ENCODE measurements at regions not wholly inside any gene's neighbourhood (a gene's known extent, or its start where the extent isn't known, plus 50 kb on each side); places are given as distances from the start of the nearest gene placed in this dataset.

- TF ChIP-seq POLR2A (IDR thresholded peaks at IDR 0.05) (no peak), POLR2AphosphoS5 (IDR thresholded peaks at IDR 0.05) (no peak)
Observed at GRCh38 chr4:176549161-176549865, 229.5 kb downstream of the SPCS3 start.

Measured in prostate gland (tissue), 1 donor.